Upper lobe of left lung (tissue), 6 donors: ENCODE measurements at regions not wholly inside any gene's neighbourhood (a gene's known extent, or its start where the extent isn't known, plus 50 kb on each side); places are given as distances from the start of the nearest gene placed in this dataset.

ENCODE experiments used
- ATAC-seq, 2 donors: fragments of 200-7000 bp; cut with Tn5 transposase; one replicate each; pipeline ENCODE4 v1.9.1; 2022; ENCODE audit warnings: mild to moderate bottlenecking in 2 of 2, moderate library complexity in 2 of 2; ENCODE audit not compliant: low FRiP score in 2 of 2
- DNase-seq, 2 donors: peaks; one replicate each; pipeline ENCODE4 v3.0.0-alpha.2; 2019 to 2020
- H3K27ac ChIP-seq, 4 donors: fragments of 200-600 bp; sonication (generic); one replicate each; pipeline ENCODE4 v1.5.1; 2016 to 2019
- H3K27me3 ChIP-seq, 4 donors: fragments of 200-600 bp; sonication (generic); one replicate each; pipeline ENCODE4 v1.5.1; 2017 to 2019
- H3K36me3 ChIP-seq, 4 donors: fragments of 200-600 bp; sonication (generic); one replicate each; pipeline ENCODE4 v1.5.1; 2016 to 2019
- H3K4me1 ChIP-seq, 4 donors: fragments of 200-600 bp; sonication (generic); one replicate each; pipeline ENCODE4 v1.5.1; 2018 to 2019
- H3K4me3 ChIP-seq, 4 donors: fragments of 200-600 bp; sonication (generic); one replicate each; pipeline ENCODE4 v1.5.1; 2017 to 2019; ENCODE audit warnings: mild to moderate bottlenecking in 2 of 4, moderate library complexity in 1 of 4
- H3K9me3 ChIP-seq, 4 donors: fragments of 200-600 bp; sonication (generic); one replicate each; pipeline ENCODE4 v1.5.1; 2018 to 2019
- EP300 ChIP-seq, 4 donors: sonication (generic); formaldehyde crosslinking; IDR thresholded peaks; one replicate each; pipeline ENCODE4 v1.5.1; 2017; ENCODE audit warnings: antibody characterized with exemption in 4 of 4, control low read depth in 2 of 4
- POLR2A ChIP-seq, 4 donors: fragments of 450-650 bp; IDR thresholded peaks; one replicate each; pipeline ENCODE4 v1.5.1; 2016 to 2017; ENCODE audit warnings: antibody characterized with exemption in 4 of 4, mild to moderate bottlenecking in 2 of 4
- POLR2AphosphoS5 ChIP-seq, 2 donors: sonication (generic); formaldehyde crosslinking; IDR thresholded peaks; one replicate each; pipeline ENCODE4 v1.5.1; 2017; ENCODE audit warnings: antibody characterized with exemption in 2 of 2
- WGBS, 2 donors: methylation state at CpG; one replicate each; pipeline ENCODE4 v1.1.5; 2017 to 2018; 5-methylcytosine and 5-hydroxymethylcytosine counted together
- TF ChIP-seq, protein P1 (sequence below), 6 experiments: fragments of 450-650 bp in 4 of 6; fragments of 200-600 bp in 2 of 6; sonication (generic) in 2 of 6; IDR thresholded peaks; one replicate each; pipeline ENCODE4 v1.5.1; 2016 to 2019; ENCODE audit warnings: antibody characterized with exemption in 6 of 6
- donor health status: DM: no; HTN: no; CAD: no; lungs with moderate emphysema.
- donor health status: DM: no; HTN: yes; CAD: no; lungs with severe emphysema.

DNA sequence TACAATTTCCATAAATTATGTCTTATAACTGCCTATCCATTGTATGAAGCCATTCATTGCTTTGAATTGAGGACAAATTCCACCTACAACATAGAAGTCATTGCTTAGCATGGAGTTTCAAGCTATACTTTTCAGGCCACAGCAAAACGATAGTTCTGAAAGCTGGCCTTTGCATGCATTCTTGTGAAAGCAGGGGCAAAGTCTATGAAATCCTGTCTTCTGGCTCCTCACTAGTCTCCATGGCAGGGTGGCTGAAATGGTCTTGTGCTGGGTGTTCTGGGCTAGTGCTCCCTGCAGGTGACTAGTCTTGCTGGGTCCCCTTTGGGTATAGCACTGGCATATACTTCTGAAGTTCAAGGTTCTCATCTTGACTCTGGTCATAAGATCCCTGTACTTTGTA, 353.9 kb upstream of the ZNF608 start:
- ATAC-seq (no peak), DNase-seq (no peak)
- Histone ChIP-seq H3K36me3 (no peaks in the 10 kb centered on the region), H3K4me3 (no peak overlapping the region), H3K27ac (no peak overlapping the region), H3K9me3 (peaks cover 0 to 7% (median 0%) of the 10 kb centered on the region in 4 donors), H3K4me1 (no peaks in the 10 kb centered on the region), H3K27me3 (no peaks in the 10 kb centered on the region)
- 88 to 96% methylated on average over 1 of the region's 1 CpG for WGBS, 2 donors
- TF ChIP-seq, protein P1, sequence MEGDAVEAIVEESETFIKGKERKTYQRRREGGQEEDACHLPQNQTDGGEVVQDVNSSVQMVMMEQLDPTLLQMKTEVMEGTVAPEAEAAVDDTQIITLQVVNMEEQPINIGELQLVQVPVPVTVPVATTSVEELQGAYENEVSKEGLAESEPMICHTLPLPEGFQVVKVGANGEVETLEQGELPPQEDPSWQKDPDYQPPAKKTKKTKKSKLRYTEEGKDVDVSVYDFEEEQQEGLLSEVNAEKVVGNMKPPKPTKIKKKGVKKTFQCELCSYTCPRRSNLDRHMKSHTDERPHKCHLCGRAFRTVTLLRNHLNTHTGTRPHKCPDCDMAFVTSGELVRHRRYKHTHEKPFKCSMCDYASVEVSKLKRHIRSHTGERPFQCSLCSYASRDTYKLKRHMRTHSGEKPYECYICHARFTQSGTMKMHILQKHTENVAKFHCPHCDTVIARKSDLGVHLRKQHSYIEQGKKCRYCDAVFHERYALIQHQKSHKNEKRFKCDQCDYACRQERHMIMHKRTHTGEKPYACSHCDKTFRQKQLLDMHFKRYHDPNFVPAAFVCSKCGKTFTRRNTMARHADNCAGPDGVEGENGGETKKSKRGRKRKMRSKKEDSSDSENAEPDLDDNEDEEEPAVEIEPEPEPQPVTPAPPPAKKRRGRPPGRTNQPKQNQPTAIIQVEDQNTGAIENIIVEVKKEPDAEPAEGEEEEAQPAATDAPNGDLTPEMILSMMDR (IDR thresholded peaks at IDR 0.05) = no peak
- TF ChIP-seq EP300 (IDR thresholded peaks at IDR 0.05) = no peak
- TF ChIP-seq POLR2AphosphoS5 (IDR thresholded peaks at IDR 0.05) = no peak
- no peak for TF ChIP-seq POLR2A (IDR thresholded peaks at IDR 0.05)

DNA sequence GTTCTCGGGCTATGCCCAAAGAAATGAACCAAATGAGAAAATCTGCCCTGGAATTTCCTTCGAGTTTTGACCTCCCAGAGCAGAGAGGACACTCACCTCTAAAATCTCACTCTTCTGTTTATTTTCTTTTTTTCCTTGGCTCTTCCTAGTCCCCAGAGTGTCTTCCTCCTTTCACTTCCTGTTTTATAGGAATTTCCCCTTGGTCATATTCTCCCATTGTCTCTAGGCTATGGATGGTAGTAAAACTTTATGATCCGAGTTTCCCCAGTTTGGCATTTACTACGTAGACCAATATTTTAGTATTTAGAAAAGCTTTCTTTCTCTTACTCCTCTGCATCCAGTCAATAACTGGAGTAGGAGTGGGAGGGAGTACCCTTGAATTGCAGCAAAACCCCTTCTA, 354.5 kb upstream of the ZNF608 start:
- no peak overlapping the region for H3K4me3 ChIP-seq
- peaks cover 0 to 7% (median 0%) of the 10 kb centered on the region in 4 donors for H3K9me3 ChIP-seq
- no peaks in the 10 kb centered on the region for H3K27me3 ChIP-seq
- H3K36me3 ChIP-seq = no peaks in the 10 kb centered on the region
- H3K27ac ChIP-seq = no peak overlapping the region
- ATAC-seq (no peak), DNase-seq (no peak)
- no peak for TF ChIP-seq POLR2A (IDR thresholded peaks at IDR 0.05)
- no peak for TF ChIP-seq EP300 (IDR thresholded peaks at IDR 0.05)
- H3K4me1 ChIP-seq = no peaks in the 10 kb centered on the region
- WGBS, 2 donors = 66 to 81% methylated on average over 4 of the region's 4 CpGs

DNA sequence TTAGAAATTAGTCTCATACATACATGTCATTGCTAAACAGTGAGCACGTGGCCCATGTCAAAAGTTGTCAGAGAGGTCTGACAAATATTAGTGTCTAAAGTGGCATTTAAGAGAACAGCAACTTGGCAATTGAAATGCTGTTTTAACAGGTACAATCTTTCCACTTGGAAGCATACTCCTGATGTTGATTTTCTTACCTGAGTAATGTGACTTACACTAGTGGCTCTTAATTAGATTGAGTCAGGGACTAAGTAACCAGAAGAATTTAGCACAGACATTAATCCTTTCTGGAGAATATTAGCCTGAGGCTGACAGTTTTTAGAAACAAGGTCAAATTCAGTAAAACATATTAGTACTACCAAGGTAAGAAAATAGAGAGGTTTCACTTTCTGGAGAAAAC, 357.0 kb upstream of the ZNF608 start:
- Histone ChIP-seq H3K36me3 (no peaks in the 10 kb centered on the region), H3K9me3 (no peaks in the 10 kb centered on the region), H3K27ac (no peak overlapping the region), H3K27me3 (no peaks in the 10 kb centered on the region), H3K4me3 (no peak overlapping the region), H3K4me1 (no peaks in the 10 kb centered on the region)
- DNase-seq = peak in 1 of 2 donors; percentile 62
- no peak for ATAC-seq
- TF ChIP-seq POLR2AphosphoS5 (IDR thresholded peaks at IDR 0.05) = no peak
- peak in 1 of 4 donors; percentile 83 for TF ChIP-seq EP300 (IDR thresholded peaks at IDR 0.05)
- TF ChIP-seq, protein P1 (IDR thresholded peaks at IDR 0.05) = no peak
- TF ChIP-seq POLR2A (IDR thresholded peaks at IDR 0.05) = no peak
- WGBS, 2 donors = 57 to 79% methylated on average over 1 of the region's 1 CpG

DNA sequence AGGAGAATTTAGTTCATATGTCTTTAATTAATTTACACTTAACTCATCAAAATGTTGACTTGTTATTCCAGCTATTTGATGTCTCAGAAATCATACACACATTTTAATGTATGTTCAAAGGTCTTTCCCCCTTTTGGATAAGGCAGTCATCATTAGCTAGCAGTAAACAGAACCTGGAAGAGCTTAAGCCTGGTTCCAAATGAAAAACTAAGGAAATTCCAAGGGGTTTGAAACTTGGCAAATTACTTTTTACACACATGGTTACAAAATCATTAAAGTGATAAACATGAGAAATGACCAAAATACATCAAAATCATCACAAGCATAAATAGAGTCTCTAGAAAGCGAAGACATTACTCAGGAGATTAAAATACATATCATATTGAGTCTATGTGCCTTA, 359.8 kb upstream of the ZNF608 start:
- no peaks in the 10 kb centered on the region for H3K4me1 ChIP-seq
- H3K4me3 ChIP-seq = no peak overlapping the region
- TF ChIP-seq POLR2A (IDR thresholded peaks at IDR 0.05) (no peak), EP300 (IDR thresholded peaks at IDR 0.05) (no peak), POLR2AphosphoS5 (IDR thresholded peaks at IDR 0.05) (no peak)
- TF ChIP-seq, protein P1 (IDR thresholded peaks at IDR 0.05) = no peak
- H3K27me3 ChIP-seq = no peaks in the 10 kb centered on the region
- H3K9me3 ChIP-seq = no peaks in the 10 kb centered on the region
- H3K27ac ChIP-seq = no peak overlapping the region
- ATAC-seq = no peak
- no peak for DNase-seq
- WGBS, 2 donors = 88 to 89% methylated on average over 1 of the region's 1 CpG
- H3K36me3 ChIP-seq = no peaks in the 10 kb centered on the region

DNA sequence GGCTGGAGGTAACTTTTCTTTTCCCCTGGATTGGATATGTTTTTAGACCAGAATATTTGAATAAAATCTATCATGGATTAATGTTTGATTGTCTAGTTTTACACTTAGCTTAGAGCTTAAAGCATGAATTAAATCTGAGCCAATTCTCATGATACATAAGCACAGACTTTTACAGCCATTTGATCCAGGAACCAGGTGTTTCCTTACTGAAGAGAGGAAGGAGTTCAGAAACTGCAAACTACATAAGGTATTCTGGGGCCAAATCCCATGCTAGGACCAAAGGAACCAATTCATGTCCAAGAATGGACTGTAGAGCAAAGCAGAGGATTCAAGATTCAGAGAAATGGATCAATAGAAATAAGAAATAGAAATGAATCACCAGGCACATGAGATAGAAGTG, 360.4 kb upstream of the ZNF608 start:
- DNase-seq = no peak
- H3K27me3 ChIP-seq = no peaks in the 10 kb centered on the region
- TF ChIP-seq, protein P1 (IDR thresholded peaks at IDR 0.05) = no peak
- TF ChIP-seq POLR2AphosphoS5 (IDR thresholded peaks at IDR 0.05) (no peak), EP300 (IDR thresholded peaks at IDR 0.05) (no peak), POLR2A (IDR thresholded peaks at IDR 0.05) (no peak)
- H3K4me1 ChIP-seq = no peaks in the 10 kb centered on the region
- no peak for ATAC-seq
- no peak overlapping the region for H3K27ac ChIP-seq
- H3K9me3 ChIP-seq = no peaks in the 10 kb centered on the region
- no peak overlapping the region for H3K4me3 ChIP-seq
- H3K36me3 ChIP-seq = no peaks in the 10 kb centered on the region
